ENCODE measurements at regions not wholly inside any gene's neighbourhood (a gene's known extent, or its start where the extent isn't known, plus 50 kb on each side); places are given as distances from the start of the nearest gene placed in this dataset.

DNA sequence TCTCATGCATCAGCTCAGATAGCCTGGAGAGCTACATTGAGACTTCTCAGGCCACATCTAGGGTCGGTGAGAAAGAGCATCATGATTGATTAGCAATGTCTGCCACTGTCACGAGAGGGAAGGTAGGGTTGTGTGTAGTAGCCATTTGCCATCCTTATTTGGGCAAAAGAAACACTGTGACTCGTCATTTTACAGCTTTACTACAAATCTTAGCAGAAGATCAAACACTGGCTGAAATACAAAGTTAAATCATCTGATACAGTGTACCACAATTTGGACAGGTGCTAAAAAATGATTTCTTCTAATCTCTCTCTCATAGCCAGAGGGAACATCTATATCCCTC is 334.3 kb downstream of the CBLN1 start:
- H3K4me1 ChIP-seq (ENCODE audit: insufficient read depth, poor library complexity, severe bottlenecking): peaks cover 10% of the 10 kb centered on the region
- H3K4me3 ChIP-seq (ENCODE audit: severe bottlenecking): no peak overlapping the region
- DNase-seq (ENCODE audit: low spot score): no peak
- ATAC-seq (ENCODE audit: low read depth): no peak
- H3K36me3 ChIP-seq (ENCODE audit: low read depth): no peaks in the 10 kb centered on the region
- no peaks in the 10 kb centered on the region for H3K27me3 ChIP-seq (ENCODE audit: insufficient read depth, poor library complexity, severe bottlenecking)
- H3K9me3 ChIP-seq (ENCODE audit: severe bottlenecking): no peaks in the 10 kb centered on the region
- TF ChIP-seq, protein P1, sequence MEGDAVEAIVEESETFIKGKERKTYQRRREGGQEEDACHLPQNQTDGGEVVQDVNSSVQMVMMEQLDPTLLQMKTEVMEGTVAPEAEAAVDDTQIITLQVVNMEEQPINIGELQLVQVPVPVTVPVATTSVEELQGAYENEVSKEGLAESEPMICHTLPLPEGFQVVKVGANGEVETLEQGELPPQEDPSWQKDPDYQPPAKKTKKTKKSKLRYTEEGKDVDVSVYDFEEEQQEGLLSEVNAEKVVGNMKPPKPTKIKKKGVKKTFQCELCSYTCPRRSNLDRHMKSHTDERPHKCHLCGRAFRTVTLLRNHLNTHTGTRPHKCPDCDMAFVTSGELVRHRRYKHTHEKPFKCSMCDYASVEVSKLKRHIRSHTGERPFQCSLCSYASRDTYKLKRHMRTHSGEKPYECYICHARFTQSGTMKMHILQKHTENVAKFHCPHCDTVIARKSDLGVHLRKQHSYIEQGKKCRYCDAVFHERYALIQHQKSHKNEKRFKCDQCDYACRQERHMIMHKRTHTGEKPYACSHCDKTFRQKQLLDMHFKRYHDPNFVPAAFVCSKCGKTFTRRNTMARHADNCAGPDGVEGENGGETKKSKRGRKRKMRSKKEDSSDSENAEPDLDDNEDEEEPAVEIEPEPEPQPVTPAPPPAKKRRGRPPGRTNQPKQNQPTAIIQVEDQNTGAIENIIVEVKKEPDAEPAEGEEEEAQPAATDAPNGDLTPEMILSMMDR (IDR thresholded peaks at IDR 0.05; ENCODE audit: poor library complexity, severe bottlenecking): no peak
- H3K27ac ChIP-seq (ENCODE audit: poor library complexity, severe bottlenecking): no peak overlapping the region

DNA sequence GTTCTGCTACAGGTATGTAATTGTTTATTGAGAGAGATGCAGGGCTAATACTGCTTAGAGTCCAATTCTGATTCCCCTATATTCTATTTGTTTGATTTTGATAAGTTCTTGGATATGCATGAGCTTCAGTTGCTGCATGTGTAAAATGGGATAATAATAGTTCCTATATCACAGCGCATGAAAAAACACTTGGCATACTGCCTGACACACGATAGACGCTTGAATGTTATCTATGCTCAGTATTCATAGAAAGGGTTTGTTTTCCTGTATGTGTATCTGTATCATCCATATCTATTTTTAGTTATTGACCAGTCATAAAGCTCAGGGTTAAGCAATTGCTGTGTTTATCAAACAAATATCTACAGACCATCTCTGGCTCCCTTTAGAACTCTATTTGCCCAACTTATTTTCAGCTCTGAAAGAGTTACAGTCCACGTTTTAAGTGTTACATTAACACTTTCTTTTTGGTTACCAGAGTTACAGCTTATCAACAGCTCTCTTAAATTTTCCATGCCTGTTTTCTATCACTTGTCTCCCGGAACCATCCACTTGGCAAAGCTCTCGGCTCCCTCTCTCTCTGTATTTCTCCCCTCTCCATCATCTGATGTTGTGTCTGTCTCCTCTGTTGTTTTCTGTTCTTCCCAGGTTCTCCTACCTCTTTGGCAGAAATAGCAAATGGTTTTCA is 334.8 kb downstream of the CBLN1 start:
- H3K27ac ChIP-seq (ENCODE audit: poor library complexity, severe bottlenecking): no peak overlapping the region
- H3K27me3 ChIP-seq (ENCODE audit: insufficient read depth, poor library complexity, severe bottlenecking): no peaks in the 10 kb centered on the region
- TF ChIP-seq, protein P1 (IDR thresholded peaks at IDR 0.05; ENCODE audit: poor library complexity, severe bottlenecking): no peak
- no peaks in the 10 kb centered on the region for H3K9me3 ChIP-seq (ENCODE audit: severe bottlenecking)
- H3K4me3 ChIP-seq (ENCODE audit: severe bottlenecking): no peak overlapping the region
- no peak for ATAC-seq (ENCODE audit: low read depth)
- DNase-seq (ENCODE audit: low spot score): no peak
- H3K36me3 ChIP-seq (ENCODE audit: low read depth): no peaks in the 10 kb centered on the region
- H3K4me1 ChIP-seq (ENCODE audit: insufficient read depth, poor library complexity, severe bottlenecking): peaks cover 10% of the 10 kb centered on the region

DNA sequence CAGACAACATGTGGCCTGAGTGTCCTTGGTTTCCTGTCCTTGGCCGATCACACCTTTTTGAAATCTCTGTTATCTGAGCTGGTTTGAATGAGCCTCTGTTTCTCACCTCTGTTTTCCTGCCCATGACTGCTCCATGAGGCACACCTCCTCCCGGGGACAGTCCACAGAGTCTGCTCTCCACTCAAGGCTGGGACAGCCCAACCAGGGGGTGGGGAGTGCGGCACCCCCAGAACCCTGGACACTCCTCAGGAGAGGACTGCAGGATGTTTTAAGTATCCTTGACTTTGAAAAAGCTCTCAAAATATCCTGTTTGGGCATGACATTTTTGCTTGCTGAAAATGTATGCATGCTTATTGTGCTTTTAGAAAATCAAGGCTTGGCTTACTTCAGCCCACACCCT is 333.0 kb upstream of the N4BP1 start:
- Histone ChIP-seq H3K36me3 (ENCODE audit: low read depth) (no peaks in the 10 kb centered on the region), H3K27me3 (ENCODE audit: insufficient read depth, poor library complexity, severe bottlenecking) (no peaks in the 10 kb centered on the region), H3K4me1 (ENCODE audit: insufficient read depth, poor library complexity, severe bottlenecking) (no peaks in the 10 kb centered on the region), H3K4me3 (ENCODE audit: severe bottlenecking) (no peak overlapping the region), H3K9me3 (ENCODE audit: severe bottlenecking) (peaks cover 2% of the 10 kb centered on the region), H3K27ac (ENCODE audit: poor library complexity, severe bottlenecking) (no peak overlapping the region)
- TF ChIP-seq, protein P1 (IDR thresholded peaks at IDR 0.05; ENCODE audit: poor library complexity, severe bottlenecking): no peak
- ATAC-seq (ENCODE audit: low read depth) (no peak), DNase-seq (ENCODE audit: low spot score) (no peak)

DNA sequence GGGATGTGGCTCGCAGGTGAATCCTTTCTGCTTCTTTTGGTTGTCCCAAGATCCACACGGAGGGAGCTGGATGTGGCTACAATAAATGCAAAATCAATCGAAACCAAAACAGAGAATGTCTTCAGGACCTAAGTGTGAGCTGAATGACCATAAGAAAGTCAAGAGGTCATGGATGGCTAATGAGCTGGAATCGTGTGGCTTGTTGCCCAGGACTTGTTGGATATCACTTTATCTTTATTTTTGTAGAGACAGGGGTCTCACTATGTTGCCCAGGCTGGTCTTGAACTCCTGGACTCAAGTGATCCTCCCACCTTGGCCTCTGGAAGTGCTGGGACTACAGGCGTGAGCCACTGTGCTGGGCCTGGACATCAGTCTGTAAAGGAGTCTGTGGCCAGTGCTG is 326.8 kb upstream of the N4BP1 start:
- ATAC-seq (ENCODE audit: low read depth) (no peak), DNase-seq (ENCODE audit: low spot score) (no peak)
- no peaks in the 10 kb centered on the region for H3K36me3 ChIP-seq (ENCODE audit: low read depth)
- peaks cover 2% of the 10 kb centered on the region for H3K9me3 ChIP-seq (ENCODE audit: severe bottlenecking)
- TF ChIP-seq, protein P1 (IDR thresholded peaks at IDR 0.05; ENCODE audit: poor library complexity, severe bottlenecking): no peak
- no peaks in the 10 kb centered on the region for H3K27me3 ChIP-seq (ENCODE audit: insufficient read depth, poor library complexity, severe bottlenecking)
- no peak overlapping the region for H3K4me3 ChIP-seq (ENCODE audit: severe bottlenecking)
- no peaks in the 10 kb centered on the region for H3K4me1 ChIP-seq (ENCODE audit: insufficient read depth, poor library complexity, severe bottlenecking)
- H3K27ac ChIP-seq (ENCODE audit: poor library complexity, severe bottlenecking): no peak overlapping the region

DNA sequence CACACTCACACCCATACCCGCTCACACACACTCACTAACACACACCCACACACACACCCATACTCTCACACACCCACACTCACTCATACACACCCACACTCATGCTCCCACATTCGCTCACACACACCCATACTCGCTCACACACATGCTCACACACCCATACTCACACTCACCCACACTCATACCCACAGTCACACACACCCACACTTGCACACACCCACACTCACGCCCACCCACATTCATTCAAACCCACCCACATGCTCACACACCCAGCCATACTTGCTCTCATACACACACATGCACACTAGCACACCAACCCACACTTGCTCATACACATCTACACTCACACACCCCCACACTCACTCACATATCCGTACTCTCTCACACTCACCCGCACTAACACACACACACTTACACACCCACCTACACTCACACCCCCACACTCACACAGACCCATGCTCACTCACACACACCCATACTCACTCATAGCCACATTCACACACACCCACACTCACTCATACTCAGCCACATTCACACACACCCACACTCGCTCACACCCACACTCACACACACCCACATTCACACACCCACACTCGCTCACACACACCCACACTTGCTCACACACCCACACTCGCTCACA is 322.4 kb upstream of the N4BP1 start:
- H3K4me1 ChIP-seq (ENCODE audit: insufficient read depth, poor library complexity, severe bottlenecking): no peaks in the 10 kb centered on the region
- no peak for ATAC-seq (ENCODE audit: low read depth)
- H3K36me3 ChIP-seq (ENCODE audit: low read depth): no peaks in the 10 kb centered on the region
- no peak overlapping the region for H3K27ac ChIP-seq (ENCODE audit: poor library complexity, severe bottlenecking)
- H3K9me3 ChIP-seq (ENCODE audit: severe bottlenecking): no peaks in the 10 kb centered on the region
- H3K27me3 ChIP-seq (ENCODE audit: insufficient read depth, poor library complexity, severe bottlenecking): no peaks in the 10 kb centered on the region
- H3K4me3 ChIP-seq (ENCODE audit: severe bottlenecking): no peak overlapping the region
- no peak for DNase-seq (ENCODE audit: low spot score)
- TF ChIP-seq, protein P1 (IDR thresholded peaks at IDR 0.05; ENCODE audit: poor library complexity, severe bottlenecking): no peak

Data from RWPE2 (cell line).